Panc1 (cell line): ENCODE measurements at regions not wholly inside any gene's neighbourhood (a gene's known extent, or its start where the extent isn't known, plus 50 kb on each side); places are given as distances from the start of the nearest gene placed in this dataset.
"Not testable (repeated sequence)": the region's sequence is repeated elsewhere in the genome, so short reads cannot be mapped to it uniquely, and the experiment has no call there.

ENCODE experiments used
- POLR2AphosphoS5 ChIP-seq: IDR thresholded peaks from 2 replicates; pipeline ENCODE4 v1.6.1; 2012; ENCODE audit warnings: mild to moderate bottlenecking, low read depth, low read length, moderate library complexity
- SIN3A ChIP-seq: IDR thresholded peaks from 2 replicates; pipeline ENCODE4 v1.6.1; 2012; ENCODE audit warnings: low read depth, mild to moderate bottlenecking, low read length, moderate library complexity, borderline replicate concordance; ENCODE audit not compliant: insufficient read depth
- TCF7L2 ChIP-seq: IDR thresholded peaks from 2 replicates; pipeline ENCODE4 v1.6.1; 2011; ENCODE audit warnings: mild to moderate bottlenecking, low read depth, low read length, inconsistent platforms
- TF ChIP-seq, protein P1 (sequence below): fragments of 450-650 bp; IDR thresholded peaks from 2 replicates; pipeline ENCODE4 v1.5.1; 2017; ENCODE audit warnings: mild to moderate bottlenecking
- TF ChIP-seq, protein P2 (sequence below), 2 experiments: IDR thresholded peaks; 2 replicates each; pipeline ENCODE4 v1.6.1; 2011 to 2012; ENCODE audit warnings: low read depth in 2 of 2, control low read depth in 1 of 2, low read length in 1 of 2, mild to moderate bottlenecking in 1 of 2, moderate library complexity in 1 of 2; ENCODE audit not compliant: insufficient read depth in 1 of 2

DNA sequence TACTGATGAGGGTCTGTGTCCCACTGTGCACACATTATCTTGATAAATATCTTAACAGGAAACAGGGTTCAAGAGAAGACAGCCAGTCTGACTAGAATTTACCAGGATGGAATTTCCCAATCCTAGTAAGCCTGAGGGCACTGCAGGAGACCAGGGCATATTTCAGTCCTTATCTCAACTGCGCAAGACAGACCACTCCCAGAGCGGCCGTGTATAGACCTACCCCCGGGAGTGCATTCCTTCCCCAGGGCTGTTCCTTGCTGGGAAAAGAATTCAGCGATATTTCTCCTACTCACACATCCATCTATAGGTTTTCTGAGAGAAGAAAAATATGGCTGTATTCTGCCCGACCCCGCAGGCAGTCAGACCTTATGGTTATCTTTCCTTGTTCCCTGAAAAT lies 191.3 kb downstream of the DKK1 start:
- TF ChIP-seq, protein P1, sequence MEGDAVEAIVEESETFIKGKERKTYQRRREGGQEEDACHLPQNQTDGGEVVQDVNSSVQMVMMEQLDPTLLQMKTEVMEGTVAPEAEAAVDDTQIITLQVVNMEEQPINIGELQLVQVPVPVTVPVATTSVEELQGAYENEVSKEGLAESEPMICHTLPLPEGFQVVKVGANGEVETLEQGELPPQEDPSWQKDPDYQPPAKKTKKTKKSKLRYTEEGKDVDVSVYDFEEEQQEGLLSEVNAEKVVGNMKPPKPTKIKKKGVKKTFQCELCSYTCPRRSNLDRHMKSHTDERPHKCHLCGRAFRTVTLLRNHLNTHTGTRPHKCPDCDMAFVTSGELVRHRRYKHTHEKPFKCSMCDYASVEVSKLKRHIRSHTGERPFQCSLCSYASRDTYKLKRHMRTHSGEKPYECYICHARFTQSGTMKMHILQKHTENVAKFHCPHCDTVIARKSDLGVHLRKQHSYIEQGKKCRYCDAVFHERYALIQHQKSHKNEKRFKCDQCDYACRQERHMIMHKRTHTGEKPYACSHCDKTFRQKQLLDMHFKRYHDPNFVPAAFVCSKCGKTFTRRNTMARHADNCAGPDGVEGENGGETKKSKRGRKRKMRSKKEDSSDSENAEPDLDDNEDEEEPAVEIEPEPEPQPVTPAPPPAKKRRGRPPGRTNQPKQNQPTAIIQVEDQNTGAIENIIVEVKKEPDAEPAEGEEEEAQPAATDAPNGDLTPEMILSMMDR, result not testable (repeated sequence)
- TF ChIP-seq TCF7L2, POLR2AphosphoS5, SIN3A: not testable (repeated sequence)
- TF ChIP-seq, protein P2, sequence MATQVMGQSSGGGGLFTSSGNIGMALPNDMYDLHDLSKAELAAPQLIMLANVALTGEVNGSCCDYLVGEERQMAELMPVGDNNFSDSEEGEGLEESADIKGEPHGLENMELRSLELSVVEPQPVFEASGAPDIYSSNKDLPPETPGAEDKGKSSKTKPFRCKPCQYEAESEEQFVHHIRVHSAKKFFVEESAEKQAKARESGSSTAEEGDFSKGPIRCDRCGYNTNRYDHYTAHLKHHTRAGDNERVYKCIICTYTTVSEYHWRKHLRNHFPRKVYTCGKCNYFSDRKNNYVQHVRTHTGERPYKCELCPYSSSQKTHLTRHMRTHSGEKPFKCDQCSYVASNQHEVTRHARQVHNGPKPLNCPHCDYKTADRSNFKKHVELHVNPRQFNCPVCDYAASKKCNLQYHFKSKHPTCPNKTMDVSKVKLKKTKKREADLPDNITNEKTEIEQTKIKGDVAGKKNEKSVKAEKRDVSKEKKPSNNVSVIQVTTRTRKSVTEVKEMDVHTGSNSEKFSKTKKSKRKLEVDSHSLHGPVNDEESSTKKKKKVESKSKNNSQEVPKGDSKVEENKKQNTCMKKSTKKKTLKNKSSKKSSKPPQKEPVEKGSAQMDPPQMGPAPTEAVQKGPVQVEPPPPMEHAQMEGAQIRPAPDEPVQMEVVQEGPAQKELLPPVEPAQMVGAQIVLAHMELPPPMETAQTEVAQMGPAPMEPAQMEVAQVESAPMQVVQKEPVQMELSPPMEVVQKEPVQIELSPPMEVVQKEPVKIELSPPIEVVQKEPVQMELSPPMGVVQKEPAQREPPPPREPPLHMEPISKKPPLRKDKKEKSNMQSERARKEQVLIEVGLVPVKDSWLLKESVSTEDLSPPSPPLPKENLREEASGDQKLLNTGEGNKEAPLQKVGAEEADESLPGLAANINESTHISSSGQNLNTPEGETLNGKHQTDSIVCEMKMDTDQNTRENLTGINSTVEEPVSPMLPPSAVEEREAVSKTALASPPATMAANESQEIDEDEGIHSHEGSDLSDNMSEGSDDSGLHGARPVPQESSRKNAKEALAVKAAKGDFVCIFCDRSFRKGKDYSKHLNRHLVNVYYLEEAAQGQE (IDR thresholded peaks at IDR 0.05; ENCODE audit: insufficient read depth in 1 of 2, low read depth in 2 of 2, low read length in 1 of 2), result not testable (repeated sequence)
